Common myeloid progenitor, CD34-positive (primary cell): ENCODE measurements at regions not wholly inside any gene's neighbourhood (a gene's known extent, or its start where the extent isn't known, plus 50 kb on each side); places are given as distances from the start of the nearest gene placed in this dataset.

Source experiments
- CTCF ChIA-PET: fragments of 350-600 bp; sonication (Branson Sonifier 250); formaldehyde crosslinking; loops from one replicate; lab custom pipeline; 2021; ENCODE audit warnings: antibody characterized with exemption; lab: Charles Lee
- POLR2A ChIA-PET: fragments of 350-600 bp; sonication (Branson Sonifier 250); formaldehyde crosslinking; loops from one replicate; lab custom pipeline; 2021; ENCODE audit warnings: antibody characterized with exemption; lab: Charles Lee
- DNase-seq, 3 donors: peaks; one replicate each; pipeline versions ENCODE4 v3.0.0 to v3.0.0-alpha.2; 2013
- H3K27ac ChIP-seq, 2 experiments: 1 replicate in 1 of 2; 2 replicates in 1 of 2; pipeline ENCODE4 v1.7.0; 2013; ENCODE audit warnings: inconsistent platforms in 2 of 2, low read length in 2 of 2, mild to moderate bottlenecking in 2 of 2, low read depth in 1 of 2, moderate library complexity in 1 of 2; ENCODE audit not compliant: severe bottlenecking in 2 of 2, insufficient read depth in 1 of 2, poor library complexity in 1 of 2
- H3K27me3 ChIP-seq, 5 experiments: replicated peaks in 2 of 5; 1 replicate in 3 of 5; 2 replicates in 2 of 5; pipeline versions ENCODE4 v1.6.1 to v1.7.0; 2013; ENCODE audit warnings: low read length in 4 of 5, mild to moderate bottlenecking in 2 of 5, moderate library complexity in 2 of 5, inconsistent platforms in 1 of 5; ENCODE audit not compliant: insufficient read depth in 5 of 5, control insufficient read depth in 4 of 5
- H3K36me3 ChIP-seq, 4 experiments: 1 replicate in 2 of 4; 2 replicates in 2 of 4; pipeline versions ENCODE4 v1.6.1 to v1.7.0; 2013; ENCODE audit warnings: low read length in 3 of 4, control low read depth in 1 of 4, mild to moderate bottlenecking in 1 of 4; ENCODE audit not compliant: control insufficient read depth in 4 of 4, insufficient read depth in 4 of 4
- H3K4me1 ChIP-seq, 4 experiments: 1 replicate in 3 of 4; 2 replicates in 1 of 4; pipeline versions ENCODE4 v1.6.1 to v1.7.1; 2013; ENCODE audit warnings: low read length in 3 of 4, mild to moderate bottlenecking in 3 of 4, control low read depth in 1 of 4, inconsistent platforms in 1 of 4, moderate library complexity in 1 of 4; ENCODE audit not compliant: control insufficient read depth in 4 of 4, insufficient read depth in 4 of 4; ENCODE audit errors: control extremely low read depth in 1 of 4
- H3K4me3 ChIP-seq, 7 experiments: 1 replicate in 4 of 7; 2 replicates in 3 of 7; pipeline versions ENCODE4 v1.5.1 to v1.7.0; 2013; ENCODE audit warnings: mild to moderate bottlenecking in 7 of 7, low read length in 6 of 7, moderate library complexity in 6 of 7, inconsistent platforms in 2 of 7, low read depth in 2 of 7, control low read depth in 1 of 7; ENCODE audit not compliant: insufficient read depth in 4 of 7, control insufficient read depth in 1 of 7; ENCODE audit errors: extremely low read depth in 1 of 7
- H3K9me3 ChIP-seq, 5 experiments: 1 replicate in 4 of 5; 2 replicates in 1 of 5; pipeline versions ENCODE4 v1.6.1 to v1.7.1; 2013; ENCODE audit warnings: low read length in 4 of 5, mild to moderate bottlenecking in 2 of 5, inconsistent platforms in 1 of 5, low read depth in 1 of 5, moderate library complexity in 1 of 5; ENCODE audit not compliant: control insufficient read depth in 4 of 5, insufficient read depth in 2 of 5; ENCODE audit errors: control extremely low read depth in 1 of 5
- WGBS: methylation state at CpG from one replicate; pipeline ENCODE4 v1.1.5; 2013; ENCODE audit not compliant: insufficient coverage; 5-methylcytosine and 5-hydroxymethylcytosine counted together

DNA sequence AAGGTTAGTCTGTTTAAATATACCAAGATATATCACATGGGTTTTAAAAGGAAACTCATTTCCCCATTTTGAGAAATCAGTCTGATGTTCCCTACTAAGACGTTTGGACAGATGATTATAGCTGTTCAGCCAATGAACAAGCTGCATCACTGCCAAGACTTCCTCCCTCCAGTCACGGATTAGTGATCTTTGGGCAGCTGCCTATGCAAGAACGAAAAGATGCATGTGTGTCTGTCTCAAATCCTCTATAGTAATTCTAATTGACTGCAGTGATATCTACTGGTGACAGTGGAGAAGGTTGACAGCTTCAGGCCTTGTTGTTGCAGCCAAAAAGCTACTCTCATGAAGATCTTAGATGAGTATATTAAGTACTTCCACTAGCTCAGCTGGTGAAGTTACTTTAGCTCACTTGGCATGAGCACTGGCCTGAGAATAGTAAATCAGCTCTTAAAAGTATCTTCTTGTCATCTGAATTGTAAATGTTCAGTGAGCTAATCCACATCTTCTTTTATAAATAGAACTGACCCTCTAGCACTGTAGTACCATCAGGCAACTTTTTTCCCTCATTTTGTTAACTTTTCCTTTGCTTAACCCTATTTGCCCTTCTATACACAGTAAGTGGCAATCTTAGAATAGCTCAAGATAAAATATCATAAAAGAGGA, 134.5 kb upstream of the PCDH10 start:
- POLR2A ChIA-PET, result no interaction called here
- H3K36me3 ChIP-seq, result no peaks in the 10 kb centered on the region
- no peak overlapping the region for H3K27ac ChIP-seq
- H3K27me3 ChIP-seq, result no peaks in the 10 kb centered on the region
- H3K4me3 ChIP-seq, result no peak overlapping the region
- CTCF ChIA-PET, result no interaction called here
- H3K4me1 ChIP-seq, result no peaks in the 10 kb centered on the region
- WGBS, result 60% methylated on average over 2 of the region's 3 CpGs
- DNase-seq, result no peak
- no peaks in the 10 kb centered on the region for H3K9me3 ChIP-seq

DNA sequence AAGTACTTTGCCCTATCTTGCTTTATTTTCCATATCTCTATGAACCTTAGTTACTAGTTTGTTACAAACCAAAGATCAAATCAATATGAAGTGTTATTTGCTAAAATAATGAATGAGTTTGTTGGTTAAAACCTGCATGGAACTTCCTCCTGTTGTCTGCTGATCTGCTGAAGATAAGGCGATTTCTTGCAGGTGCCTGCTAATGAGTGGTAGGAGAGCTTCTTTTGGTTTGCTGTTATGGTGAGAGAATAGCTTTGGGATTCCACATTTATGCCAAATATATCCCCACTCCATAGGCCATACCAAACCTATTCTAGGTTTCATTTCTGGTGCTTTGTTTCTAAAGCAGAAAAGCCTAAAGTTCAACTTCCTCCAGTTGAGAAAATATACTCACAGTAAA, 103.8 kb upstream of the PCDH10 start:
- Histone ChIP-seq H3K9me3 (peaks cover 0 to 1% (median 0%) of the 10 kb centered on the region in 5 experiments), H3K27me3 (no peaks in the 10 kb centered on the region), H3K27ac (no peak overlapping the region), H3K36me3 (no peaks in the 10 kb centered on the region), H3K4me1 (no peaks in the 10 kb centered on the region), H3K4me3 (no peak overlapping the region)
- DNase-seq, result no peak
- WGBS, result no CpG with 5 or more reads among the region's 1 CpG
- ChIA-PET POLR2A (no interaction called here), CTCF (no interaction called here)

DNA sequence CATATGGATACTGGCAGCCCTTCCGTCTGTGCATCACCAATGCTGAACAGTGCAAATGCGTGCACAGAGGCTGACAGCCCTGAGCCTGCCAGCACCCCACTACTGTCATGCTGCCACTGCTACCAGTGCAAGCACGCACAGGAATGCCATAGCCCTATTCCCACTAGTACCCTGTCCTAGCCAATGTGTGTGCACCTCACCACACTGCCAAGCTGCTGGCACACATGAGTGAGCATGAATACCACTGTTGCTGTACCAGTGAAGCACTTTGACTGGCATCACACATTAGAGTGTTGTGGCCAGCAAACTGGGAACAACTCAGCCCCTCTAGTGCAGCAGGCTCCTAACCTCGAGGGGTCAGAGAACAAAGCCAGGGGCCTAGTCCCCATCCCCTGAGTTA, 102.9 kb upstream of the PCDH10 start:
- Histone ChIP-seq H3K4me1 (no peaks in the 10 kb centered on the region), H3K4me3 (no peak overlapping the region), H3K27me3 (no peaks in the 10 kb centered on the region), H3K9me3 (peaks cover 0 to 1% (median 0%) of the 10 kb centered on the region in 5 experiments), H3K27ac (no peak overlapping the region), H3K36me3 (no peaks in the 10 kb centered on the region)
- WGBS, result 94% methylated on average over 4 of the region's 4 CpGs
- CTCF ChIA-PET, result no interaction called here
- POLR2A ChIA-PET, result no interaction called here
- no peak for DNase-seq

DNA sequence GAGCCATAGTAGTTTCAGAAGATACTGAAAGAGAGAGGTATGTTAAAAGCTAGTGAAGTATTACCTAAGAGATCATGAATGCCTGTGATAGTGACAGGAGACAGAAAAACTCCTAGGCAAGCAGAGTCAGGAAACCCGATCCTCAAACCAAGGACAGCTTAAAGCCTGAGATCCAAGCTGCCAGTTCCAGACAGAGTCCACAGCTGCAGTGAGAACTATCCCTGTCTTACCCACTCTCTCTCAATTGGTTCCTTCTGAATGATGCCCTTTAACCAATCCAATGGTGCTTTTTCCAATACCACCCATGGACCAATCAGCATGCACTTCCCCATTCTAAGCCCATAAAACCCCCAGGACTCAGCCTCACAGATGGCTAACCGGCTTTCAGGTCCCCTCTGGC, 90.4 kb upstream of the PCDH10 start:
- Histone ChIP-seq H3K4me1 (no peaks in the 10 kb centered on the region), H3K27me3 (no peaks in the 10 kb centered on the region), H3K4me3 (no peak overlapping the region), H3K27ac (no peak overlapping the region), H3K9me3 (no peaks in the 10 kb centered on the region), H3K36me3 (no peaks in the 10 kb centered on the region)
- CTCF ChIA-PET, result no interaction called here
- no peak for DNase-seq
- POLR2A ChIA-PET, result no interaction called here
- 94% methylated on average over 2 of the region's 2 CpGs for WGBS

DNA sequence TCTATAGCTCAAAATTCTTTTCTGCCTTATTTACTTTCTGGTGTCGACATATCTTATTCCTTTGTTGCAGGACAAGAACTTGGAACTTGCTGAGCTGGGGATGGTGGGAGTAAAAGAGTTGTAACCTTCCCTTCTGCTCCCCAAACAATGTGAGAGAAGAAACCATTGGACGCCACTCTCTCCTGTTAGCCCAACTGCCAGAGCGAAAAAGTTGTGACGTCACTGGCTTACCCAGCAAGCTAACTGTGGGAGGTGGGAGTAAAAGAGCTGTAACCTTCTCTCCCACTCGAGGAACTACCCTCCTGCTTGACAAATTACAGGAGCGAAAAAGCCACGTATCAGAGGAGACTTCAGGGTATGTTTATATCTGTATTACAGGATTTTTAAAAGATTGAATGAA, 90.0 kb upstream of the PCDH10 start:
- ChIA-PET CTCF (no interaction called here), POLR2A (no interaction called here)
- Histone ChIP-seq H3K36me3 (no peaks in the 10 kb centered on the region), H3K27ac (no peak overlapping the region), H3K9me3 (no peaks in the 10 kb centered on the region), H3K4me1 (no peaks in the 10 kb centered on the region), H3K27me3 (no peaks in the 10 kb centered on the region), H3K4me3 (no peak overlapping the region)
- WGBS, result 100% methylated on average over 1 of the region's 7 CpGs
- no peak for DNase-seq

DNA sequence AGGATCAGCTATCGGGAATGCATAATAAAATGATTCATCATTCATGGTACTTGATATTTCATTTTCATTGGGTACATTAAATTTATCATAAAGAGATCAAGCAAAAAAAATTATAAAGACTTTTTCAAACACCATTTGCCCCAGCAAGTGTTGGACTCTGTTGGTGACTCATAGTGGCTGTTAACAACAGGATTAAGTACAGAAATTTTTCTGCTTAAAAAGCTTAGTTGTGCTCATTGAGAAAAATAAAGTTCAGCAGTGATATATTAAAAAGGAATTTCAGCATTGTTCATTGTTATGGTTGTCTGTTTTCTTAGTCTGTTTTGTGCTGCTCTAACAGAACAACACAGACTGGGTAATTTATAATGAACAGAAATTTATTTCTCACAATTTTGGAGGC, 86.2 kb upstream of the PCDH10 start:
- CTCF ChIA-PET, result no interaction called here
- H3K36me3 ChIP-seq, result no peaks in the 10 kb centered on the region
- no peak for DNase-seq
- POLR2A ChIA-PET, result no interaction called here
- no peaks in the 10 kb centered on the region for H3K4me1 ChIP-seq
- no peak overlapping the region for H3K4me3 ChIP-seq
- peaks cover 0 to 5% (median 0%) of the 10 kb centered on the region in 5 experiments for H3K9me3 ChIP-seq
- no CpG with 5 or more reads among the region's 1 CpG for WGBS
- H3K27me3 ChIP-seq, result no peaks in the 10 kb centered on the region
- H3K27ac ChIP-seq, result no peak overlapping the region

DNA sequence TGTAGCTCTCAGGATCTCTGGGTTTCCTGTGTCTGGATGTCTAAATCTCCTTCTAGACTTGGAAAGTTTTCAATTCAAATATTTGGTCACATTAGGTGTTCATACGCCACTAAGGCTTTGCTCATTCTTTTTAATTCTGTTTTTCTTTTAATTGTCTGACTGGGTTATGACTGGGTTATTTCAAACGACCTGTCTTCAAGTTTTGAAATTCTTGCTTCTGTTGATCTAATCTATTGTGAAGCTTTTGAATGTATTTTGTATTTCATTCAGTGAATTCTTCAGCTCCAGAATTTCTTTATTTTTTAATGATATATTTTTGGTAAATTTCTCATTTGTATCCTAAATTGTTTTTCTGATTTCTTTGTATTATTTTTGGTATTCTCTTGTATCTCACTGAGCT, 81.0 kb upstream of the PCDH10 start:
- WGBS, result no CpG with 5 or more reads among the region's 2 CpGs
- Histone ChIP-seq H3K27ac (no peak overlapping the region), H3K27me3 (no peaks in the 10 kb centered on the region), H3K9me3 (peaks cover 0 to 14% (median 5%) of the 10 kb centered on the region in 5 experiments), H3K4me3 (no peak overlapping the region), H3K36me3 (no peaks in the 10 kb centered on the region), H3K4me1 (no peaks in the 10 kb centered on the region)
- ChIA-PET CTCF (no interaction called here), POLR2A (no interaction called here)
- no peak for DNase-seq
